ENCODE measurements at regions not wholly inside any gene's neighbourhood (a gene's known extent, or its start where the extent isn't known, plus 50 kb on each side); places are given as distances from the start of the nearest gene placed in this dataset.

DNA sequence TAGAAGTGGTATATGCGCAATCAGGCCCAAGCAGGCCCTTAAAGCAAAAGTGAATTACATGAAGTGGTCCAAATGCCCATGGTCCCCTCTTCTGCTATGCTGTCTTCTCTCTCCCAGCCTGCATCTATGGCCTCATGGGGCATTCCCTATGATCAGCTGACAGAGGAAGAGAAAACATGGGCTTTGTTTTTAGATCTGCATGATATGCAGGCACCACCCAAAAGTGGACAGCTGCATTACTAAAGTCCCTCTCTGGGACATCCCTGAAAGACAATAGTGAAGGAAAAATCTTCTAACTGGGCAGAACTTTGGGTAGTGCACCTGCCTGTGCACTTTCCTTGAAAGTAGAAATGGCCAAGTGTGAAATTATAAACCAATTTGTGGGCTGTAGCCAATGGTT lies 145.2 kb upstream of the ARID2 start:
- Histone ChIP-seq H3K36me3 (replicated peaks in 1 of 2; ENCODE audit: control insufficient read depth in 1 of 2, insufficient read depth in 2 of 2, low read length in 1 of 2) (no peaks in the 10 kb centered on the region), H3K27ac (ENCODE audit: low read depth in 2 of 2, low read length in 1 of 2) (no peak overlapping the region), H3K9ac (no peak overlapping the region), H3F3A (replicated peaks; ENCODE audit: insufficient read depth) (no peaks in the 10 kb centered on the region), H3K79me2 (ENCODE audit: insufficient read depth) (no peaks in the 10 kb centered on the region), H3K9me2 (no peaks in the 10 kb centered on the region), H3K4me2 (no peak overlapping the region), H2AFZ (ENCODE audit: low read depth) (no peak overlapping the region), H3K9me3 (no peaks in the 10 kb centered on the region), H3K4me3 (ENCODE audit: low read depth in 2 of 2, low read length in 1 of 2) (no peak overlapping the region), H4K20me1 (ENCODE audit: insufficient read depth) (no peaks in the 10 kb centered on the region), H3K4me1 (ENCODE audit: control insufficient read depth in 1 of 2, insufficient read depth in 2 of 2, low read depth in 1 of 2, low read length in 1 of 2) (no peaks in the 10 kb centered on the region), H3K27me3 (ENCODE audit: insufficient read depth) (no peaks in the 10 kb centered on the region)
- POLR2A ChIA-PET, result no interaction called here
- WGBS (ENCODE audit: low lambda C conversion rate), result 75% methylated on average over 1 of the region's 1 CpG
- CTCF ChIA-PET, result no interaction called here
- no peak for TF ChIP-seq EZH2phosphoT487 (IDR thresholded peaks at IDR 0.05; ENCODE audit: borderline replicate concordance, low read depth)
- DNase-seq, result no peak

DNA sequence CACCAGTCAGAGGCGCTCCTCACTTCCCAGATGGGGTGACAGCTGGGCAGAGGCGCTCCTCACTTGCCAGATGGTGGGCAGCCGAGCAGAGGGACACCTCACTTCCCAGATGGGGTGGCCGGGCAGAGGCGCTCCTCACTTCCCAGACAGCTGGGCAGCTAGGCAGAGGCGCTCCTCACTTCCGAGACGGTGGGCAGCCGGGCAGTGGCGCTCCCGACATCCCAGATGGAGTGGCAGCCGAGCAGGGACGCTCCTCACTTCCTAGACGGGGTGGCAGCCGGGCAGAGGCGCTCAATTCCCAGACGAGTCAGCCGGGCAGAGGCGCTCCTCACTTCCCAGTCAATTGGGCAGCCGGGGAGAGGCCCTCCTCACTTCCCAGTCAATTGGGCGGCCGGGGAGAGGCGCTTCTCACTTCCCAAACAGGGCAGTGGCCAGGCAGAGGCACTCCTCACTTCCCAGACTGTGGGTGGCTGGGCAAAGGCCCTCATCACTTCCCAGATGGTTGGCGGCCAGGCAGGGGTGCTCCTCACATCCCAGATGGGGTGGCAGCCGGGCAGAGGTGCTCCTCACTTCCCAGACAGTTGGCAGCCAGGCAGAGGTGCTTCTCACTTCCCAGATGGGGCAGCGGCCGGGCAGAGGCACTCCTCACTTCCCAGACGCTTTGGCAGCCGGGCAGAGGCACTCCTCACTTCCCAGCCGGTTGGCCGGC lies 143.8 kb upstream of the ARID2 start:
- no peaks in the 10 kb centered on the region for H3K79me2 ChIP-seq (ENCODE audit: insufficient read depth)
- ChIA-PET POLR2A (no interaction called here), CTCF (no interaction called here)
- TF ChIP-seq, protein P1, sequence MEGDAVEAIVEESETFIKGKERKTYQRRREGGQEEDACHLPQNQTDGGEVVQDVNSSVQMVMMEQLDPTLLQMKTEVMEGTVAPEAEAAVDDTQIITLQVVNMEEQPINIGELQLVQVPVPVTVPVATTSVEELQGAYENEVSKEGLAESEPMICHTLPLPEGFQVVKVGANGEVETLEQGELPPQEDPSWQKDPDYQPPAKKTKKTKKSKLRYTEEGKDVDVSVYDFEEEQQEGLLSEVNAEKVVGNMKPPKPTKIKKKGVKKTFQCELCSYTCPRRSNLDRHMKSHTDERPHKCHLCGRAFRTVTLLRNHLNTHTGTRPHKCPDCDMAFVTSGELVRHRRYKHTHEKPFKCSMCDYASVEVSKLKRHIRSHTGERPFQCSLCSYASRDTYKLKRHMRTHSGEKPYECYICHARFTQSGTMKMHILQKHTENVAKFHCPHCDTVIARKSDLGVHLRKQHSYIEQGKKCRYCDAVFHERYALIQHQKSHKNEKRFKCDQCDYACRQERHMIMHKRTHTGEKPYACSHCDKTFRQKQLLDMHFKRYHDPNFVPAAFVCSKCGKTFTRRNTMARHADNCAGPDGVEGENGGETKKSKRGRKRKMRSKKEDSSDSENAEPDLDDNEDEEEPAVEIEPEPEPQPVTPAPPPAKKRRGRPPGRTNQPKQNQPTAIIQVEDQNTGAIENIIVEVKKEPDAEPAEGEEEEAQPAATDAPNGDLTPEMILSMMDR (IDR thresholded peaks at IDR 0.05), result no peak
- TF ChIP-seq NRF1 (IDR thresholded peaks at IDR 0.05; ENCODE audit: low read depth, low read length) (no peak), MEF2A (IDR thresholded peaks at IDR 0.05; ENCODE audit: borderline replicate concordance, low read depth) (no peak), FOXM1 (IDR thresholded peaks at IDR 0.05; ENCODE audit: low read depth) (no peak), MXI1 (IDR thresholded peaks at IDR 0.05; ENCODE audit: low read depth, low read length) (no peak), TEAD4 (IDR thresholded peaks at IDR 0.05; ENCODE audit: borderline replicate concordance, insufficient read depth) (no peak), TCF12 (IDR thresholded peaks at IDR 0.05) (no peak), RCOR1 (IDR thresholded peaks at IDR 0.05; ENCODE audit: low read length) (no peak), FOXJ3 (CRISPR knock-in tag; IDR thresholded peaks at IDR 0.05) (no peak), EZH2phosphoT487 (IDR thresholded peaks at IDR 0.05; ENCODE audit: borderline replicate concordance, low read depth) (no peak), NFIC (IDR thresholded peaks at IDR 0.05; ENCODE audit: borderline replicate concordance) (no peak), GABPA (IDR thresholded peaks at IDR 0.05; ENCODE audit: low read depth) (no peak)
- TF ChIP-seq, protein P2, sequence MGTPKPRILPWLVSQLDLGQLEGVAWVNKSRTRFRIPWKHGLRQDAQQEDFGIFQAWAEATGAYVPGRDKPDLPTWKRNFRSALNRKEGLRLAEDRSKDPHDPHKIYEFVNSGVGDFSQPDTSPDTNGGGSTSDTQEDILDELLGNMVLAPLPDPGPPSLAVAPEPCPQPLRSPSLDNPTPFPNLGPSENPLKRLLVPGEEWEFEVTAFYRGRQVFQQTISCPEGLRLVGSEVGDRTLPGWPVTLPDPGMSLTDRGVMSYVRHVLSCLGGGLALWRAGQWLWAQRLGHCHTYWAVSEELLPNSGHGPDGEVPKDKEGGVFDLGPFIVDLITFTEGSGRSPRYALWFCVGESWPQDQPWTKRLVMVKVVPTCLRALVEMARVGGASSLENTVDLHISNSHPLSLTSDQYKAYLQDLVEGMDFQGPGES (IDR thresholded peaks at IDR 0.05; ENCODE audit: low read depth, low read length), result no peak
- TF ChIP-seq, protein P3, sequence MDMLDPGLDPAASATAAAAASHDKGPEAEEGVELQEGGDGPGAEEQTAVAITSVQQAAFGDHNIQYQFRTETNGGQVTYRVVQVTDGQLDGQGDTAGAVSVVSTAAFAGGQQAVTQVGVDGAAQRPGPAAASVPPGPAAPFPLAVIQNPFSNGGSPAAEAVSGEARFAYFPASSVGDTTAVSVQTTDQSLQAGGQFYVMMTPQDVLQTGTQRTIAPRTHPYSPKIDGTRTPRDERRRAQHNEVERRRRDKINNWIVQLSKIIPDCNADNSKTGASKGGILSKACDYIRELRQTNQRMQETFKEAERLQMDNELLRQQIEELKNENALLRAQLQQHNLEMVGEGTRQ (IDR thresholded peaks at IDR 0.05; ENCODE audit: borderline replicate concordance, low read depth, low read length), result no peak
- no peaks in the 10 kb centered on the region for H3K9me2 ChIP-seq
- DNase-seq, result no peak
- H3K27ac ChIP-seq (ENCODE audit: low read depth in 2 of 2, low read length in 1 of 2), result no peak overlapping the region
- H3K9me3 ChIP-seq, result no peaks in the 10 kb centered on the region
- no peak overlapping the region for H2AFZ ChIP-seq (ENCODE audit: low read depth)
- H3F3A ChIP-seq (replicated peaks; ENCODE audit: insufficient read depth), result no peaks in the 10 kb centered on the region
- no peaks in the 10 kb centered on the region for H3K27me3 ChIP-seq (ENCODE audit: insufficient read depth)
- no peak overlapping the region for H3K4me2 ChIP-seq
- H4K20me1 ChIP-seq (ENCODE audit: insufficient read depth), result no peaks in the 10 kb centered on the region
- H3K36me3 ChIP-seq (replicated peaks in 1 of 2; ENCODE audit: control insufficient read depth in 1 of 2, insufficient read depth in 2 of 2, low read length in 1 of 2), result no peaks in the 10 kb centered on the region
- no peaks in the 10 kb centered on the region for H3K4me1 ChIP-seq (ENCODE audit: control insufficient read depth in 1 of 2, insufficient read depth in 2 of 2, low read depth in 1 of 2, low read length in 1 of 2)
- H3K4me3 ChIP-seq (ENCODE audit: low read depth in 2 of 2, low read length in 1 of 2), result no peak overlapping the region
- H3K9ac ChIP-seq, result no peak overlapping the region
- WGBS (ENCODE audit: low lambda C conversion rate), result 100% methylated on average over 1 of the region's 31 CpGs

All from SK-N-SH (cell line).